Activated B cell treated with CpG ODN at 0.5 μM for 24 hours (primary cell): ENCODE measurements at regions not wholly inside any gene's neighbourhood (a gene's known extent, or its start where the extent isn't known, plus 50 kb on each side); places are given as distances from the start of the nearest gene placed in this dataset.
A peak's percentile ranks its signal among the peaks of the same experiment; 100 is the strongest.

ENCODE experiments used
- ATAC-seq: fragments of 200-7000 bp; cut with Tn5 transposase; one replicate; pipeline ENCODE4 v1.10.0; 2021; ENCODE audit warnings: low read depth, mild to moderate bottlenecking, moderate library complexity
- CTCF ChIA-PET: fragments of 350-600 bp; sonication (Branson Sonifier 250); formaldehyde crosslinking; loops from one replicate; lab custom pipeline; 2021; ENCODE audit warnings: antibody characterized with exemption; lab: Charles Lee
- POLR2A ChIA-PET: fragments of 350-600 bp; sonication (Branson Sonifier 250); formaldehyde crosslinking; loops from one replicate; lab custom pipeline; 2021; ENCODE audit warnings: antibody characterized with exemption; lab: Charles Lee
- DNase-seq: peaks from one replicate; pipeline ENCODE4 v3.0.0; 2022
- H3K27ac Mint-ChIP-seq: one replicate; pipeline ENCODE4 v1.8.0; 2020; ENCODE audit warnings: mixed read lengths
- H3K27me3 Mint-ChIP-seq: one replicate; pipeline ENCODE4 v1.8.0; 2021; ENCODE audit warnings: mixed read lengths
- H3K36me3 Mint-ChIP-seq: one replicate; pipeline ENCODE4 v1.8.0; 2021; ENCODE audit warnings: low read depth, mixed read lengths
- H3K4me1 Mint-ChIP-seq: one replicate; pipeline ENCODE4 v1.8.0; 2021; ENCODE audit warnings: mixed read lengths
- H3K4me3 Mint-ChIP-seq: one replicate; pipeline ENCODE4 v1.8.0; 2020; ENCODE audit warnings: mild to moderate bottlenecking, mixed read lengths
- H3K9me3 Mint-ChIP-seq: one replicate; pipeline ENCODE4 v1.8.0; 2020; ENCODE audit warnings: mixed read lengths
- CTCF ChIP-seq: fragments of 200-600 bp; IDR thresholded peaks from one replicate; pipeline ENCODE4 v1.8.0; 2022; ENCODE audit warnings: antibody characterized with exemption, mild to moderate bottlenecking
- intact Hi-C: fragments of 100-400 bp; cut with micrococcal nuclease; formaldehyde crosslinking; loops from one replicate; pipeline ENCODE4 v1.15.1; 2024

GRCh38 chrX:54615109-54615508, 85.1 kb downstream of the GNL3L start:
- no peak for TF ChIP-seq CTCF
- intact Hi-C loops = no loop called here
- H3K27me3 Mint-ChIP-seq = no peaks in the 10 kb centered on the region
- POLR2A ChIA-PET = no interaction called here
- H3K4me3 Mint-ChIP-seq = no peak overlapping the region
- CTCF ChIA-PET = no interaction called here
- DNase-seq (no peak), ATAC-seq (no peak)
- H3K36me3 Mint-ChIP-seq = peaks cover 32% of the 10 kb centered on the region
- peaks cover 20% of the 10 kb centered on the region for H3K9me3 Mint-ChIP-seq
- H3K4me1 Mint-ChIP-seq = no peaks in the 10 kb centered on the region
- H3K27ac Mint-ChIP-seq = no peak overlapping the region

- H3K36me3 Mint-ChIP-seq = peaks cover under 1% of the 10 kb centered on the region
- H3K4me1 Mint-ChIP-seq = no peaks in the 10 kb centered on the region
- H3K9me3 Mint-ChIP-seq = peaks cover 24% of the 10 kb centered on the region
- H3K4me3 Mint-ChIP-seq = no peak overlapping the region
- ATAC-seq (no peak), DNase-seq (no peak)
- POLR2A ChIA-PET = interaction anchor here (1.4 kb wide), 1 partner anchor 451 kb away, joined by 3 read pairs; the partner anchor contains the start of gene FAM120C
- no peaks in the 10 kb centered on the region for H3K27me3 Mint-ChIP-seq
- H3K27ac Mint-ChIP-seq = no peak overlapping the region
- TF ChIP-seq CTCF = no peak
- intact Hi-C loops = loop anchor here (10.0 kb wide), 1 partner anchor 59 kb away; no protein-coding TSS in a partner anchor
- CTCF ChIA-PET = no interaction called here
Observed at GRCh38 chrX:54633641-54634040, 103.6 kb downstream of the GNL3L start.

- H3K27me3 Mint-ChIP-seq = no peaks in the 10 kb centered on the region
- intact Hi-C loops = loop anchor here (1.0 to 10.0 kb wide), 10 partner anchors 64 to 1217 kb away; partner anchors contain the start of genes APEX2, FAM120C, GNL3L and PHF8
- H3K9me3 Mint-ChIP-seq = peaks cover 11% of the 10 kb centered on the region
- DNase-seq = no peak
- H3K4me1 Mint-ChIP-seq = peaks cover 6% of the 10 kb centered on the region
- peaks cover 6% of the 10 kb centered on the region for H3K36me3 Mint-ChIP-seq
- ChIA-PET CTCF (interaction anchor here (0.8 to 1.0 kb wide), 4 partner anchors 148 to 418 kb away, joined by 3 to 6 read pairs (median 4); partner anchors contain the start of gene APEX2), POLR2A (interaction anchor here (0.6 to 3.4 kb wide), 17 partner anchors 30 to 1269 kb away, joined by 3 to 38 read pairs (median 5); partner anchors contain the start of genes APEX2, FAM120C, GNL3L and HUWE1)
- TF ChIP-seq CTCF = no peak
- no peak for ATAC-seq
- H3K4me3 Mint-ChIP-seq = peak overlapping the region; percentile 97
- H3K27ac Mint-ChIP-seq = peak overlapping the region; percentile 100
Observed at GRCh38 chrX:54639018-54639345, 109.0 kb downstream of the GNL3L start.

GRCh38 chrX:54639346-54640102, 109.5 kb downstream of the GNL3L start:
- Mint-ChIP-seq H3K36me3 (peaks cover 6% of the 10 kb centered on the region), H3K27me3 (no peaks in the 10 kb centered on the region), H3K27ac (peak overlapping the region; percentile 100), H3K9me3 (peaks cover 11% of the 10 kb centered on the region), H3K4me1 (peaks cover 6% of the 10 kb centered on the region), H3K4me3 (peak overlapping the region; percentile 97)
- ChIA-PET POLR2A (interaction anchor here (0.6 to 3.4 kb wide), 19 partner anchors 31 to 1269 kb away, joined by 3 to 38 read pairs (median 5); partner anchors contain the start of genes APEX2, FAM120C, GNL3L and HUWE1), CTCF (interaction anchor here (0.8 to 1.0 kb wide), 4 partner anchors 147 to 418 kb away, joined by 3 to 6 read pairs (median 4); partner anchors contain the start of gene APEX2)
- DNase-seq (peak; percentile 76), ATAC-seq (peak; percentile 88)
- TF ChIP-seq CTCF = no peak
- intact Hi-C loops = loop anchor here (1.0 to 10.0 kb wide), 12 partner anchors 65 to 1217 kb away; partner anchors contain the start of genes APEX2, FAM120C, GNL3L and PHF8
